ENCODE measurements at regions not wholly inside any gene's neighbourhood (a gene's known extent, or its start where the extent isn't known, plus 50 kb on each side); places are given as distances from the start of the nearest gene placed in this dataset.

DNA sequence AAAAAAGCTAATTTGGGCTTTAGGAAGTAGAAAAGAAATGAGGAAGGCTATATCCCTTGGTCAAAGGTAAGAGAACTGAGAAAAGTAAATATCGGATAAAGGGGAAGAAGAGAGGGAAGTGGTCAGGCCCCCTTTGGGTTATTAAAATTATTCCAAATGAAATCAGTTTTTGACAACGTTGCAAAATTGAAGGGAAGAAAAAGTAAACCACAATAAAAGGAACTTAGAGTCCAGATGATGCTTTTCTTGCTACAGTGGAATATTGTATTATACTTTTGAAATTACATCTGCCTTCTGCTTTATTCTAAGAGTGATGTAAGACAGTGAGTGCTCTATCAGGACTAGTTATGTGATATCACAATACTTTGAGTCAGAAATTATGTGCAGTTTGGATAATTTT is 59.4 kb upstream of the RBPJ start:
- TF ChIP-seq, protein P1, sequence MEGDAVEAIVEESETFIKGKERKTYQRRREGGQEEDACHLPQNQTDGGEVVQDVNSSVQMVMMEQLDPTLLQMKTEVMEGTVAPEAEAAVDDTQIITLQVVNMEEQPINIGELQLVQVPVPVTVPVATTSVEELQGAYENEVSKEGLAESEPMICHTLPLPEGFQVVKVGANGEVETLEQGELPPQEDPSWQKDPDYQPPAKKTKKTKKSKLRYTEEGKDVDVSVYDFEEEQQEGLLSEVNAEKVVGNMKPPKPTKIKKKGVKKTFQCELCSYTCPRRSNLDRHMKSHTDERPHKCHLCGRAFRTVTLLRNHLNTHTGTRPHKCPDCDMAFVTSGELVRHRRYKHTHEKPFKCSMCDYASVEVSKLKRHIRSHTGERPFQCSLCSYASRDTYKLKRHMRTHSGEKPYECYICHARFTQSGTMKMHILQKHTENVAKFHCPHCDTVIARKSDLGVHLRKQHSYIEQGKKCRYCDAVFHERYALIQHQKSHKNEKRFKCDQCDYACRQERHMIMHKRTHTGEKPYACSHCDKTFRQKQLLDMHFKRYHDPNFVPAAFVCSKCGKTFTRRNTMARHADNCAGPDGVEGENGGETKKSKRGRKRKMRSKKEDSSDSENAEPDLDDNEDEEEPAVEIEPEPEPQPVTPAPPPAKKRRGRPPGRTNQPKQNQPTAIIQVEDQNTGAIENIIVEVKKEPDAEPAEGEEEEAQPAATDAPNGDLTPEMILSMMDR (conservative IDR thresholded peaks at IDR 0.05), result no peak
- Mint-ChIP-seq H3K27ac (ENCODE audit: unreplicated experiment) (no peak overlapping the region), H3K4me1 (peaks cover 3% of the 10 kb centered on the region), H3K27me3 (ENCODE audit: low read depth) (no peaks in the 10 kb centered on the region), H3K9me3 (no peaks in the 10 kb centered on the region), H3K36me3 (ENCODE audit: low read depth) (no peaks in the 10 kb centered on the region), H3K4me3 (no peak overlapping the region)
- DNase-seq (ENCODE audit: low read depth, low spot score), result no peak

DNA sequence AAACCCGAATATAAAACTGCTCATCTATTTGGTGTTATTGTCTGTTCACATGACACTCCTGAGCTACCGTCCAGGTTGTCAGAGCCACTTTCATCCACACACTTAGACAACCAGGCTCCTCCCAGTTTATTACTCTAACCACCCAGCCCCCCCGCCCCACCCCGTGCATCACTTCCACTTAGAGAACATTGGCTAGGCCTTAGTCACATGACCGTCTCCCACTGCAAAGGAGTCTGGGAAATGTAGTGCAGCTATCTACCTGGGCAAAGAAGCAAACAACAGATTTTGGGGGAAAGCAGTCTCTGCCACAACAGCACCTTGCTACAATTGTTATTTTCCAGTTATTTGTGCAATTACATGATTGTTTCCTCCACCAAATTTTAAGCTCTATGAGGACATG is 57.6 kb upstream of the RBPJ start:
- DNase-seq (ENCODE audit: low read depth, low spot score), result no peak
- no peaks in the 10 kb centered on the region for H3K9me3 Mint-ChIP-seq
- no peak overlapping the region for H3K4me3 Mint-ChIP-seq
- H3K27ac Mint-ChIP-seq (ENCODE audit: unreplicated experiment), result no peak overlapping the region
- no peaks in the 10 kb centered on the region for H3K27me3 Mint-ChIP-seq (ENCODE audit: low read depth)
- TF ChIP-seq, protein P1 (conservative IDR thresholded peaks at IDR 0.05), result no peak
- no peaks in the 10 kb centered on the region for H3K36me3 Mint-ChIP-seq (ENCODE audit: low read depth)
- H3K4me1 Mint-ChIP-seq, result peaks cover 5% of the 10 kb centered on the region

DNA sequence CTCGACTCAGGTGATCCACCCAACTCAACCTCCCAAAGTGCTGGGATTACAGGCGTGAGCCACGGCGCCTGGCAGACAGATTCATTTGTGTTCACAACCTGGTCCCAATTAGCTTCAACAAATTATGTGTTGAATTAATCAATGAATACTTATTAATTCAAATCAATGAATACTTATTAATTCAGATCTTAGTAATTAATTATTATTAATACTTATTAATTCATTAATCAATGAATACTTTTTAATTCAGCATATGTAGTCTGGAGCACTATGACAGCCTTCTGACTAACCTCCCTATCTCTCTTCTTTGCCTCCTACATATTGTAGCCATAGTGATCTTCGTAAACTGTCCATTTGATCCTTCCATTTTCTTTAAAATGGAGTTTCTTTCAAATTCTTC is 56.7 kb upstream of the RBPJ start:
- TF ChIP-seq, protein P1 (conservative IDR thresholded peaks at IDR 0.05), result no peak
- H3K27ac Mint-ChIP-seq (ENCODE audit: unreplicated experiment), result no peak overlapping the region
- no peaks in the 10 kb centered on the region for H3K27me3 Mint-ChIP-seq (ENCODE audit: low read depth)
- H3K4me1 Mint-ChIP-seq, result peaks cover 13% of the 10 kb centered on the region
- no peaks in the 10 kb centered on the region for H3K36me3 Mint-ChIP-seq (ENCODE audit: low read depth)
- no peak for DNase-seq (ENCODE audit: low read depth, low spot score)
- H3K9me3 Mint-ChIP-seq, result no peaks in the 10 kb centered on the region
- no peak overlapping the region for H3K4me3 Mint-ChIP-seq

DNA sequence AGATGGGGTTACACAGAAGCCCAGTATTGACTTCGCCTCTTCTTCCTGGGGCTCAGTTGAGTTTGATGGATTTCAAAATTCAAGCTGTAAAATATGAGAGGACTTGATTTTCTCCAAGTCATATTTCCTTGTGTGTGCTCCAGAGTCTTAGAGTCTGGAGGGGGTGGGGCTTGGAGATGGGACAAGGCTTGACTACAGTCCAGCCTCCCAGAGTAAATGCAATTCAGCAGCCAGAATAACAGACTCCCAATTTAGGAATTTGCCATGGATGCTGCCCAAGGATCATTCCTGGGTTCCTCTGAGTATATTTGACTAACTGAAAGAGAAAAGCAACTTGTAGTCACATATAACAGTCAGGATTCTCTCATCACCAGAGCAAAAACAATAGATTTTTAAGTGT is 53.7 kb upstream of the RBPJ start:
- H3K36me3 Mint-ChIP-seq (ENCODE audit: low read depth), result no peaks in the 10 kb centered on the region
- DNase-seq (ENCODE audit: low read depth, low spot score), result no peak
- no peaks in the 10 kb centered on the region for H3K27me3 Mint-ChIP-seq (ENCODE audit: low read depth)
- H3K9me3 Mint-ChIP-seq, result no peaks in the 10 kb centered on the region
- TF ChIP-seq, protein P1 (conservative IDR thresholded peaks at IDR 0.05), result no peak
- no peak overlapping the region for H3K27ac Mint-ChIP-seq (ENCODE audit: unreplicated experiment)
- no peak overlapping the region for H3K4me3 Mint-ChIP-seq
- H3K4me1 Mint-ChIP-seq, result peaks cover 13% of the 10 kb centered on the region

DNA sequence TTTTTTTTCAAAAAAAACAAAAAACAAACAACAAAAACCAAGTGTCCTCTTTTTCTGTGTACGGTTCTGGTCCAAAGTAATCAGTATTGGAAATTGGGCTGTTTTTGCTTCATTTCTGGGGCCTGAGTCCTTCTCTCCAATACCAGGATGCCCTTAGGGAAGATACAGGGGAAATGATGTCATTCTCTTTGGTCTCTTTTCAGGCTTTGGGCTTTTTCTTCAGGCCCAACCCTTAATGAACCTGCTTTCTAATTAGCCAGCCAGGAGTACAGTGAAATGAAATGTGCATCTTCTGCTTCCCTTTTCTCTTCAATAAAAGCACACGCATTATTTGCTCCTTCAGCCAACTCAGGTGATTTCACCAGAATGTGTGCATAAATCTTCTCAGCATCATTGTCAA is 52.6 kb upstream of the RBPJ start:
- H3K9me3 Mint-ChIP-seq, result no peaks in the 10 kb centered on the region
- no peak overlapping the region for H3K4me3 Mint-ChIP-seq
- no peaks in the 10 kb centered on the region for H3K36me3 Mint-ChIP-seq (ENCODE audit: low read depth)
- no peaks in the 10 kb centered on the region for H3K27me3 Mint-ChIP-seq (ENCODE audit: low read depth)
- peaks cover 13% of the 10 kb centered on the region for H3K4me1 Mint-ChIP-seq
- DNase-seq (ENCODE audit: low read depth, low spot score), result no peak
- H3K27ac Mint-ChIP-seq (ENCODE audit: unreplicated experiment), result no peak overlapping the region
- TF ChIP-seq, protein P1 (conservative IDR thresholded peaks at IDR 0.05), result no peak

DNA sequence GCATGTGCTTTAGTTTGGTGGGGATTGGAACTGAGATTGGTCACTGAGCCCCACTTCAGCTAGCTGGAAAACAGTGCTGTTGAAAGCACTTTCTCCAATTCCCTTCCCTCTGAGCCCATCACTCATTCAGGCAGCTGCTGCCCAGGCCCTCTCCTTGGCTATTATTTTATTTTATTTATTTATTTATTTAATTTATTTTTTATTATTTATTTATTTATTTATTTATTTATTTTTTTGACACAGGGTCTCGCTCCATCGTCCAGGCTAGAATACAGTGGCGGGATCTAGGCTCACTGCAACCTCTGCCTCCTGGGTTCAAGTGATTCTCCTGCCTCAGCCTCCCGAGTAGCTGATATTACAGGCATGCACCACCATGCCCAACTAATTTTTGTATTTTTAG is 51.8 kb upstream of the RBPJ start:
- TF ChIP-seq, protein P1 (conservative IDR thresholded peaks at IDR 0.05), result no peak
- H3K36me3 Mint-ChIP-seq (ENCODE audit: low read depth), result no peaks in the 10 kb centered on the region
- peaks cover 13% of the 10 kb centered on the region for H3K4me1 Mint-ChIP-seq
- H3K27ac Mint-ChIP-seq (ENCODE audit: unreplicated experiment), result no peak overlapping the region
- DNase-seq (ENCODE audit: low read depth, low spot score), result no peak
- no peaks in the 10 kb centered on the region for H3K27me3 Mint-ChIP-seq (ENCODE audit: low read depth)
- H3K4me3 Mint-ChIP-seq, result no peak overlapping the region
- no peaks in the 10 kb centered on the region for H3K9me3 Mint-ChIP-seq

Measured in neural crest cell (in vitro differentiated cells).